HCT116 (cell line): ENCODE measurements at regions not wholly inside any gene's neighbourhood (a gene's known extent, or its start where the extent isn't known, plus 50 kb on each side); places are given as distances from the start of the nearest gene placed in this dataset.

ENCODE experiments used
- ATAC-seq: fragments of 200-7000 bp; cut with Tn5 transposase; 2 replicates; pipeline ENCODE4 v1.9.1; 2020; ENCODE audit warnings: mild to moderate bottlenecking, moderate library complexity
- BruUV-seq: library from RNA; stranded (reverse); fragments of 400-500 nt; replicated peaks from 2 replicates; lab custom pipeline; 2021; lab: Mats Ljungman, UMichigan
- CTCF ChIA-PET: fragments of 300-600 bp; sonication (Branson Sonifier 250); formaldehyde crosslinking; loops from one replicate; lab custom pipeline; 2021; ENCODE audit warnings: antibody characterized with exemption; lab: Charles Lee
- POLR2A ChIA-PET: fragments of 300-600, 350-600 bp; sonication (Branson Sonifier 250); formaldehyde crosslinking; loops from one replicate; lab custom pipeline; 2021; ENCODE audit warnings: antibody characterized with exemption; lab: Charles Lee
- RAD21 ChIA-PET, 2 experiments: fragments of 300-600 bp; sonication (Branson Sonifier 250); formaldehyde crosslinking; loops; one replicate each; lab custom pipeline; 2023; ENCODE audit warnings: low total read pairs in 2 of 2; ENCODE audit not compliant: uncharacterized antibody in 2 of 2, unreplicated experiment in 2 of 2, low non-redundant PET in 1 of 2; lab: Charles Lee
- DNase-seq: peaks from one replicate; pipeline ENCODE4 v3.0.0-alpha.2; 2010; ENCODE audit warnings: low read depth, low spot score
- H2AFZ ChIP-seq: fragments of 200-600 bp; shearing (Covaris generic), sonication (generic); 2 replicates; pipeline ENCODE4 v1.6.1; 2017; ENCODE audit warnings: low read depth, mixed run types, mixed read lengths, antibody characterized with exemption, low read length; ENCODE audit not compliant: poor library complexity, severe bottlenecking
- H3K27ac ChIP-seq: 2 replicates; pipeline ENCODE4 v1.5.1; 2012; ENCODE audit warnings: low read depth, low read length
- H3K27me3 ChIP-seq: fragments of 200-600 bp; sonication (generic); 2 replicates; pipeline ENCODE4 v1.6.1; 2016; ENCODE audit warnings: mixed run types, low read length, mixed read lengths; ENCODE audit not compliant: insufficient read depth
- H3K36me3 ChIP-seq, 2 experiments: fragments of 200-500 bp in 1 of 2; fragments of 200-600 bp in 1 of 2; sonication (Bioruptor generic) in 1 of 2; sonication (generic) in 1 of 2; 2 replicates each; pipeline versions ENCODE4 v1.5.1 to v1.6.1; 2014 to 2016; ENCODE audit warnings: low read length in 2 of 2, inconsistent platforms in 1 of 2, mixed read lengths in 1 of 2, mixed run types in 1 of 2; ENCODE audit not compliant: insufficient read depth in 2 of 2, control insufficient read depth in 1 of 2
- H3K4me1 ChIP-seq, 2 experiments: fragments of 200-600 bp in 1 of 2; sonication (generic) in 1 of 2; 2 replicates each; pipeline versions ENCODE4 v1.5.1 to v1.6.1; 2012 to 2017; ENCODE audit warnings: low read length in 2 of 2, inconsistent platforms in 1 of 2, mild to moderate bottlenecking in 1 of 2, mixed read lengths in 1 of 2, mixed run types in 1 of 2, moderate library complexity in 1 of 2; ENCODE audit not compliant: insufficient read depth in 2 of 2, control insufficient read depth in 1 of 2
- H3K4me2 ChIP-seq: fragments of 200-600 bp; sonication (generic); 2 replicates; pipeline ENCODE4 v1.6.1; 2017; ENCODE audit warnings: mixed run types, low read length, mixed read lengths
- H3K4me3 ChIP-seq, 2 experiments: fragments of 200-600 bp in 1 of 2; sonication (generic) in 1 of 2; replicated peaks in 1 of 2; 2 replicates each; pipeline ENCODE4 v1.5.1; 2011 to 2016; ENCODE audit warnings: low read length in 2 of 2, control low read depth in 1 of 2, low read depth in 1 of 2, mild to moderate bottlenecking in 1 of 2, mixed read lengths in 1 of 2, mixed run types in 1 of 2
- H3K79me2 ChIP-seq: fragments of 200-600 bp; sonication (generic); 2 replicates; pipeline ENCODE4 v1.6.1; 2017; ENCODE audit warnings: mild to moderate bottlenecking, mixed run types, low read length, moderate library complexity, mixed read lengths; ENCODE audit not compliant: insufficient read depth
- H3K9ac ChIP-seq: fragments of 200-600 bp; sonication (generic); 2 replicates; pipeline ENCODE4 v1.6.1; 2016; ENCODE audit warnings: low read length, mixed read lengths
- H3K9me2 ChIP-seq: fragments of 200-600 bp; sonication (generic), shearing (Covaris generic); 2 replicates; pipeline ENCODE4 v1.6.1; 2017; ENCODE audit warnings: mixed run types, mild to moderate bottlenecking, moderate library complexity; ENCODE audit not compliant: insufficient read depth
- H3K9me3 ChIP-seq, 2 experiments: fragments of 200-500 bp in 1 of 2; fragments of 200-600 bp in 1 of 2; sonication (Bioruptor generic) in 1 of 2; sonication (generic) in 1 of 2; 2 replicates each; pipeline ENCODE4 v1.6.1; 2014 to 2017; ENCODE audit warnings: low read length in 2 of 2, mixed read lengths in 2 of 2, inconsistent platforms in 1 of 2, low read depth in 1 of 2, mild to moderate bottlenecking in 1 of 2, mixed run types in 1 of 2, moderate library complexity in 1 of 2; ENCODE audit not compliant: control insufficient read depth in 1 of 2, insufficient read depth in 1 of 2
- H4K20me1 ChIP-seq: fragments of 200-600 bp; sonication (generic), shearing (Covaris generic); 2 replicates; pipeline ENCODE4 v1.6.1; 2017; ENCODE audit warnings: mixed run types, mild to moderate bottlenecking, moderate library complexity; ENCODE audit not compliant: insufficient read depth
- CBX3 ChIP-seq: IDR thresholded peaks from 2 replicates; pipeline ENCODE4 v1.6.1; 2012; ENCODE audit warnings: low read depth
- EGR1 ChIP-seq: IDR thresholded peaks from 2 replicates; pipeline ENCODE4 v1.6.1; 2012; ENCODE audit warnings: low read depth
- FOSL1 ChIP-seq: IDR thresholded peaks from 2 replicates; pipeline ENCODE4 v1.6.1; 2012; ENCODE audit warnings: low read depth
- POLR2AphosphoS5 ChIP-seq: IDR thresholded peaks from 2 replicates; pipeline ENCODE4 v1.6.1; 2011; ENCODE audit warnings: mild to moderate bottlenecking, low read depth, low read length, moderate library complexity
- SRF ChIP-seq: IDR thresholded peaks from 2 replicates; pipeline ENCODE4 v1.6.1; 2012; ENCODE audit warnings: low read depth
- ZNF274 ChIP-seq: fragments of 200-500 bp; sonication (Bioruptor generic); IDR thresholded peaks from 2 replicates; pipeline ENCODE4 v1.6.1; 2014; ENCODE audit warnings: mild to moderate bottlenecking, low read depth, low read length, inconsistent platforms
- intact Hi-C: fragments of 100-400 bp; cut with micrococcal nuclease; formaldehyde crosslinking; loops from 2 replicates; pipeline ENCODE4 v1.10.0; 2022
- TF ChIP-seq, protein P1 (sequence below): IDR thresholded peaks from 2 replicates; pipeline ENCODE4 v1.6.1; 2011; ENCODE audit warnings: mild to moderate bottlenecking, low read length, moderate library complexity; ENCODE audit not compliant: insufficient replicate concordance; ENCODE audit errors: extremely low read depth
- TF ChIP-seq, protein P2 (sequence below), 3 experiments: fragments of 200-600 bp in 1 of 3; sonication (generic) in 1 of 3; IDR thresholded peaks in 2 of 3; conservative IDR thresholded peaks in 1 of 3; 2 replicates each; pipeline ENCODE4 v1.5.1; 2012 to 2017; ENCODE audit warnings: low read depth in 2 of 3, low read length in 2 of 3, antibody characterized with exemption in 1 of 3, borderline replicate concordance in 1 of 3, control low read depth in 1 of 3, mild to moderate bottlenecking in 1 of 3, mixed read lengths in 1 of 3, mixed run types in 1 of 3, moderate library complexity in 1 of 3; ENCODE audit not compliant: insufficient read depth in 1 of 3

DNA sequence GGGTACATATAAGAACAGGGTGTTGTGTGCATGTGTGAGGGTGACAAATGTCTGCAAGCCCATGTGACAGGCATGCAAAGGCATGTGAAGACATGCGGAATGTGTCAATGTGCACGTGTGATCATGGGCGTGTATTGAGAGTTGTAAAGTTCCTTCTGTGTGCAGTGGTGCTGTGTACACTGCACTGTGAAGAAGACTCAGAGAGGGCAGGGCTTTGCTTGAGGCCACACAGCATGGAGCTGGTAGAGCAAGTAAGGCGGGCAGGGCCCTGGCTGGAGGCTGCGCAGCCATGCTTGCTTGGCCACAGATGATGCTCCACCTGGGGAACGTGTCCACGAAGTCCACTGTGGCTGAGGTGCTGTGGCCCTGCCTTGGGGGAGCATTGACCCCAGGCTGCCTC is 66.8 kb downstream of the PTPRS start:
- no peak overlapping the region for H3K27ac ChIP-seq

More for the DNA sequence above, 66.8 kb downstream of the PTPRS start:
- Histone ChIP-seq H3K4me2 (no peak overlapping the region), H3K9me2 (no peaks in the 10 kb centered on the region), H3K9me3 (no peaks in the 10 kb centered on the region), H3K4me1 (no peaks in the 10 kb centered on the region), H3K36me3 (peaks cover 9 to 13% of the 10 kb centered on the region in 2 experiments; a peak in 3 of 4 replicates), H4K20me1 (no peaks in the 10 kb centered on the region), H3K4me3 (no peak overlapping the region), H2AFZ (no peak overlapping the region), H3K79me2 (no peaks in the 10 kb centered on the region), H3K9ac (no peak overlapping the region), H3K27me3 (no peaks in the 10 kb centered on the region)
- intact Hi-C loops: no loop called here
- POLR2A ChIA-PET: no interaction called here
- DNase-seq (no peak), ATAC-seq (no peak)
- CTCF ChIA-PET: no interaction called here
- RAD21 ChIA-PET: no interaction called here
- TF ChIP-seq SRF: no peak
- TF ChIP-seq ZNF274: no peak
- TF ChIP-seq POLR2AphosphoS5: no peak
- no peak for TF ChIP-seq CBX3
- no peak for TF ChIP-seq FOSL1
- TF ChIP-seq, protein P1, sequence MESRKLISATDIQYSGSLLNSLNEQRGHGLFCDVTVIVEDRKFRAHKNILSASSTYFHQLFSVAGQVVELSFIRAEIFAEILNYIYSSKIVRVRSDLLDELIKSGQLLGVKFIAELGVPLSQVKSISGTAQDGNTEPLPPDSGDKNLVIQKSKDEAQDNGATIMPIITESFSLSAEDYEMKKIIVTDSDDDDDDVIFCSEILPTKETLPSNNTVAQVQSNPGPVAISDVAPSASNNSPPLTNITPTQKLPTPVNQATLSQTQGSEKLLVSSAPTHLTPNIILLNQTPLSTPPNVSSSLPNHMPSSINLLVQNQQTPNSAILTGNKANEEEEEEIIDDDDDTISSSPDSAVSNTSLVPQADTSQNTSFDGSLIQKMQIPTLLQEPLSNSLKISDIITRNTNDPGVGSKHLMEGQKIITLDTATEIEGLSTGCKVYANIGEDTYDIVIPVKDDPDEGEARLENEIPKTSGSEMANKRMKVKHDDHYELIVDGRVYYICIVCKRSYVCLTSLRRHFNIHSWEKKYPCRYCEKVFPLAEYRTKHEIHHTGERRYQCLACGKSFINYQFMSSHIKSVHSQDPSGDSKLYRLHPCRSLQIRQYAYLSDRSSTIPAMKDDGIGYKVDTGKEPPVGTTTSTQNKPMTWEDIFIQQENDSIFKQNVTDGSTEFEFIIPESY: no peak
- TF ChIP-seq, protein P2, sequence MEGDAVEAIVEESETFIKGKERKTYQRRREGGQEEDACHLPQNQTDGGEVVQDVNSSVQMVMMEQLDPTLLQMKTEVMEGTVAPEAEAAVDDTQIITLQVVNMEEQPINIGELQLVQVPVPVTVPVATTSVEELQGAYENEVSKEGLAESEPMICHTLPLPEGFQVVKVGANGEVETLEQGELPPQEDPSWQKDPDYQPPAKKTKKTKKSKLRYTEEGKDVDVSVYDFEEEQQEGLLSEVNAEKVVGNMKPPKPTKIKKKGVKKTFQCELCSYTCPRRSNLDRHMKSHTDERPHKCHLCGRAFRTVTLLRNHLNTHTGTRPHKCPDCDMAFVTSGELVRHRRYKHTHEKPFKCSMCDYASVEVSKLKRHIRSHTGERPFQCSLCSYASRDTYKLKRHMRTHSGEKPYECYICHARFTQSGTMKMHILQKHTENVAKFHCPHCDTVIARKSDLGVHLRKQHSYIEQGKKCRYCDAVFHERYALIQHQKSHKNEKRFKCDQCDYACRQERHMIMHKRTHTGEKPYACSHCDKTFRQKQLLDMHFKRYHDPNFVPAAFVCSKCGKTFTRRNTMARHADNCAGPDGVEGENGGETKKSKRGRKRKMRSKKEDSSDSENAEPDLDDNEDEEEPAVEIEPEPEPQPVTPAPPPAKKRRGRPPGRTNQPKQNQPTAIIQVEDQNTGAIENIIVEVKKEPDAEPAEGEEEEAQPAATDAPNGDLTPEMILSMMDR (IDR thresholded peaks at IDR 0.05 in 2 of 3, conservative IDR thresholded peaks at IDR 0.05 in 1 of 3; ENCODE audit: borderline replicate concordance in 1 of 3, insufficient read depth in 1 of 3, low read depth in 2 of 3, low read length in 2 of 3): no peak
- no peak for TF ChIP-seq EGR1
- TF ChIP-seq, all 23 proteins: peak for 0
- BruUV-seq: no TSS peak
